ENCODE measurements at regions not wholly inside any gene's neighbourhood (a gene's known extent, or its start where the extent isn't known, plus 50 kb on each side); places are given as distances from the start of the nearest gene placed in this dataset.

GRCh38 chr2:81195774-81196382 is 891.3 kb upstream of the LRRTM1 start:
- TF ChIP-seq CTCF (conservative IDR thresholded peaks at IDR 0.05; ENCODE audit: low read length): no peak
- no peak for TF ChIP-seq EZH2phosphoT487 (IDR thresholded peaks at IDR 0.05; ENCODE audit: borderline replicate concordance)

Measured in Loucy (cell line).